AG04450 (cell line): ENCODE measurements at regions not wholly inside any gene's neighbourhood (a gene's known extent, or its start where the extent isn't known, plus 50 kb on each side); places are given as distances from the start of the nearest gene placed in this dataset.

ENCODE experiments used
- CTCF ChIA-PET: fragments of 300-600, 350-600 bp; formaldehyde crosslinking; extraction: SDS; loops from one replicate; lab custom pipeline; 2022; ENCODE audit warnings: antibody characterized with exemption, inconsistent platforms; lab: Charles Lee
- POLR2A ChIA-PET: fragments of 350-600 bp; formaldehyde crosslinking; extraction: SDS; loops from one replicate; lab custom pipeline; 2021; ENCODE audit warnings: antibody characterized with exemption, inconsistent platforms; lab: Yijun Ruan, JAX
- DNase-seq: peaks from one replicate; pipeline ENCODE4 v3.0.0-alpha.2; 2011; ENCODE audit warnings: low read depth, low spot score
- H3K27ac ChIP-seq: one replicate; pipeline ENCODE4 v1.5.1; 2012; ENCODE audit warnings: low read depth, low read length, control low read depth
- H3K27me3 ChIP-seq: one replicate; pipeline ENCODE4 v1.6.0; 2012; ENCODE audit warnings: low read length; ENCODE audit not compliant: control insufficient read depth, insufficient read depth
- H3K4me3 ChIP-seq: 2 replicates; pipeline ENCODE4 v1.5.1; 2011; ENCODE audit warnings: mild to moderate bottlenecking, low read depth, low read length, control low read depth
- H3K9me3 ChIP-seq: 2 replicates; pipeline ENCODE4 v1.5.1; 2012; ENCODE audit warnings: low read length; ENCODE audit not compliant: control insufficient read depth, insufficient read depth
- CTCF ChIP-seq: IDR thresholded peaks from 2 replicates; pipeline ENCODE4 v1.5.1; 2011; ENCODE audit warnings: low read depth, low read length, control low read depth, inconsistent platforms

DNA sequence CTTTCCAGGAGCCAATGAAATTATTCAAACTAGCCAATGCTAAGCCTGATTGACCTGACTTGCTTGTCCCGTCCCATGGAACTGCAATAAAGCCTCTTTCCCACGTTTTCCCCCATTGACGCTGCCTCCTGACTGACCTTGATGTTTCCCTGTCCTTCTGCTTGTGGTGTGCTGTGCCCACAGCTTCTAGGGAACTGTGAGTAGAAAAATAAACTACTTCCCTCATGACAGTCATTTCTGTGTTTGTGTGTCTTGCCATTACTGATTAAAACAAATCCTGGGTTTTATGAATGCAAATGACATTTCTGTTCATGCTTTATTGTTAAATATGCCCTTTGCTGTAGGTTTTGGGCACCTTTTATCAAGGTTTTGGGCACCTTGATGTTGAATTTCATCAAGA, 91.3 kb upstream of the ABI1 start:
- Histone ChIP-seq H3K4me3 (no peak overlapping the region), H3K27ac (no peak overlapping the region), H3K9me3 (no peaks in the 10 kb centered on the region; the same call in 1 of the 2 replicates), H3K27me3 (peaks cover 3% of the 10 kb centered on the region)
- CTCF ChIA-PET, result no interaction called here
- POLR2A ChIA-PET, result no interaction called here
- TF ChIP-seq CTCF, result no peak
- DNase-seq, result no peak

DNA sequence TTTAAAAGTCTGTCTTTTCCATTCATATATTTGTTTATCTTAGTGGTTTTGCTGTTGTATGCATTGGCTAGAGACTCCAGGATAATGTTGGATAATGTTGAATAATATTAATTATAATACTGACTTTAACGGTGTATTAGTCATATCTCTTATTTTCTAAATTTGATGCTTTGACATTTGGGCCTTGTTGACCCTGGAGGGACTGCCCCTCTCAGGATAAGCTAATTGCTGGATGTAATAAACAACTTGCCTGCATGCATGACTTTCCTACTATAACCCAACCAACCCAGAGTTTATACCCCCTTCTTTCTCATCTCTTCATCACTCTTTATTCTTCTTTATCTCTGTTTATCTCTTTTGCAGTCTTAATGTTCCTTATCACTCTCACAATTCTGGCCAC, 90.9 kb upstream of the ABI1 start:
- Histone ChIP-seq H3K4me3 (no peak overlapping the region), H3K9me3 (no peaks in the 10 kb centered on the region; the same call in 1 of the 2 replicates), H3K27me3 (peaks cover 3% of the 10 kb centered on the region), H3K27ac (no peak overlapping the region)
- CTCF ChIA-PET, result no interaction called here
- no peak for TF ChIP-seq CTCF
- POLR2A ChIA-PET, result no interaction called here
- DNase-seq, result no peak

DNA sequence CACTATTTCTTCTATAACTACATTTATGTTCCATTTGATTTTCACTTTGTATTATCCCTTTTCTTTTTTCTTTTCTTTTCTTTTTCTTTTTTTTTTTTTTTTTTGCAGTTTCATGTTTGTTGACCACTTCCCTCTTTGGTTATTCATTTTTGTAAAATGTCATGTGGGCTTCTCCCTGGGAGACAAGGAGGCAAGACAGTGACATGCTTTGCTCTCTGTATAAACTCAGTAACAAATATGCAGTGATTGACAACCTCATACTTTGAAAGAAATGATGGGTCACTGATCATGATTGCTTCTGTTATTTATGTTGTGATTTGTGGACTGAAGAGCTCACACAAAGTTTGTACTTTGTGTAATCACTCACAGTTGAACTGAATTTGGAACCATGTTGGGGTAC, 90.2 kb upstream of the ABI1 start:
- peaks cover 3% of the 10 kb centered on the region for H3K27me3 ChIP-seq
- H3K27ac ChIP-seq, result no peak overlapping the region
- H3K9me3 ChIP-seq, result no peaks in the 10 kb centered on the region; the same call in none of the 2 replicates
- no peak for DNase-seq
- POLR2A ChIA-PET, result no interaction called here
- no peak overlapping the region for H3K4me3 ChIP-seq
- no peak for TF ChIP-seq CTCF
- CTCF ChIA-PET, result no interaction called here

- H3K27me3 ChIP-seq, result peaks cover 3% of the 10 kb centered on the region
- no peak for TF ChIP-seq CTCF
- H3K9me3 ChIP-seq, result no peaks in the 10 kb centered on the region; the same call in none of the 2 replicates
- H3K27ac ChIP-seq, result no peak overlapping the region
- CTCF ChIA-PET, result interaction anchor here (0.6 kb wide), 1 partner anchor 780 kb away, joined by 3 read pairs; no protein-coding TSS in a partner anchor
- POLR2A ChIA-PET, result no interaction called here
- H3K4me3 ChIP-seq, result no peak overlapping the region
- DNase-seq, result no peak
Measured at GRCh38 chr10:26946102-26946811, 85.5 kb upstream of the ABI1 start.

DNA sequence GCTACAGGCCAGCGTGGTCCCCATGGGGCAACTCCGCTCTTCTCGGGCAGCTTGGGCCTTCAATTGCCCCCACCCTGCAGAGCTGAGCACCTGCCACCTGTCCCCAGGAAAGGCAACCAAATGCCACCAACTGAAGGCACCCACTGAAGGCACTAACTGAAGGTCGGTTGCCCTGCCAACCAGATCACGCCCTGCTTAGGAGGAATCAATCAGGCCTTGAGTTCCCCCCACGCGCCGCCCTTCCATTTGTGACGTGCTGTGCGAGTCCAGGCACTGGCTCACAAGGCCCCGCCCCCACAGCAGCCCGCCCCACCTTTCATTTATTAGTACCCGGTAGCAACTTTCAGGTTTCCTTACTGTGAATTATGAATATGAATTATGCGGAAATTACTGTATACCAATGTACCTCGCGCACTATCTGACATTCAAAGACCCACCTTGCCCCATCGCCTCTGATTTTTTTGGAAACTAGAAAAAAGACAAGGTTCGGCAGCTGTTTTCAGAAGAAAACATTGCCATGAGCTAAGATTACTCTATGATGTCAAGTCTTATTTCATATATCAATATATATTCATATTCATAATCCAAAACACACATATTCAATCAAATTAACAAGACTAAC, 83.6 kb upstream of the ABI1 start:
- CTCF ChIA-PET, result no interaction called here
- no peak for TF ChIP-seq CTCF
- H3K4me3 ChIP-seq, result no peak overlapping the region
- POLR2A ChIA-PET, result no interaction called here
- peaks cover 3% of the 10 kb centered on the region for H3K27me3 ChIP-seq
- no peaks in the 10 kb centered on the region; the same call in 1 of the 2 replicates for H3K9me3 ChIP-seq
- no peak overlapping the region for H3K27ac ChIP-seq
- no peak for DNase-seq
